Endothelial cell of umbilical vein (primary cell): ENCODE measurements at regions not wholly inside any gene's neighbourhood (a gene's known extent, or its start where the extent isn't known, plus 50 kb on each side); places are given as distances from the start of the nearest gene placed in this dataset.

Experiments
- BruUV-seq: library from RNA; stranded (reverse); fragments of 400-500 nt; replicated peaks from 2 replicates; lab custom pipeline; 2021; lab: Mats Ljungman, UMichigan
- CTCF ChIA-PET: fragments of 300-600, 350-600 bp; sonication (Branson Sonifier 250); formaldehyde crosslinking; loops from one replicate; lab custom pipeline; 2021; ENCODE audit warnings: antibody characterized with exemption, inconsistent platforms; lab: Charles Lee
- POLR2A ChIA-PET: fragments of 300-600, 350-600 bp; sonication (Branson Sonifier 250); formaldehyde crosslinking; loops from one replicate; lab custom pipeline; 2021; ENCODE audit warnings: antibody characterized with exemption, inconsistent platforms; lab: Charles Lee
- DNase-seq: peaks from one replicate; pipeline ENCODE4 v3.0.0-alpha.2; 2011; ENCODE audit warnings: low read depth, low spot score
- FAIRE-seq: peaks from 2 replicates; lab custom pipeline; 2011; peaks lifted over from hg19 to GRCh38; lab: Jason Lieb, UNC
- H2AFZ ChIP-seq: 2 replicates; pipeline ENCODE4 v1.6.0; 2012; ENCODE audit warnings: low read depth, low read length, control low read depth, inconsistent platforms
- H3K27ac ChIP-seq: 2 replicates; pipeline ENCODE4 v1.5.1; 2011; ENCODE audit warnings: low read depth, mild to moderate bottlenecking, control low read depth, low read length, moderate library complexity; ENCODE audit not compliant: insufficient read depth
- H3K27me3 ChIP-seq, 2 experiments: 2 replicates each; pipeline versions ENCODE4 v1.6.0 to v1.6.1; 2011; ENCODE audit warnings: low read length in 2 of 2, mixed read lengths in 1 of 2; ENCODE audit not compliant: control insufficient read depth in 2 of 2, insufficient read depth in 2 of 2
- H3K36me3 ChIP-seq, 2 experiments: 2 replicates in 1 of 2; 3 replicates in 1 of 2; pipeline ENCODE4 v1.5.1; 2011; ENCODE audit warnings: low read length in 2 of 2, mild to moderate bottlenecking in 1 of 2, moderate library complexity in 1 of 2; ENCODE audit not compliant: control insufficient read depth in 2 of 2, insufficient read depth in 2 of 2; ENCODE audit errors: extremely low read depth in 1 of 2
- H3K4me1 ChIP-seq: 3 replicates; pipeline ENCODE4 v1.5.1; 2011; ENCODE audit warnings: mild to moderate bottlenecking, low read length; ENCODE audit not compliant: control insufficient read depth, insufficient read depth; ENCODE audit errors: extremely low read depth
- H3K4me2 ChIP-seq: 2 replicates; pipeline ENCODE4 v1.6.1; 2011; ENCODE audit warnings: low read length, control low read depth, mixed read lengths; ENCODE audit not compliant: insufficient read depth
- H3K4me3 ChIP-seq, 3 experiments: fragments of 200-600 bp in 1 of 3; sonication (generic), shearing (Covaris generic) in 1 of 3; replicated peaks in 1 of 3; 2 replicates each; pipeline ENCODE4 v1.5.1; 2011 to 2016; ENCODE audit warnings: control low read depth in 3 of 3, low read length in 3 of 3, mild to moderate bottlenecking in 2 of 3, inconsistent platforms in 1 of 3, low read depth in 1 of 3, moderate library complexity in 1 of 3; ENCODE audit not compliant: insufficient read depth in 1 of 3
- H3K79me2 ChIP-seq: 2 replicates; pipeline ENCODE4 v1.6.0; 2012; ENCODE audit warnings: low read length, inconsistent platforms; ENCODE audit not compliant: control insufficient read depth, insufficient read depth
- H3K9ac ChIP-seq: replicated peaks from 2 replicates; pipeline ENCODE3; 2011; ENCODE audit warnings: low read length, control low read depth; ENCODE audit not compliant: insufficient read depth; ENCODE audit errors: extremely low read depth
- H3K9me1 ChIP-seq: replicated peaks from 3 replicates; pipeline ENCODE4 v1.6.0; 2011; ENCODE audit warnings: mild to moderate bottlenecking, low read length; ENCODE audit not compliant: control insufficient read depth, insufficient read depth; ENCODE audit errors: extremely low read depth
- H3K9me3 ChIP-seq: replicated peaks from 2 replicates; pipeline ENCODE4 v1.5.1; 2012; ENCODE audit warnings: low read length, inconsistent platforms; ENCODE audit not compliant: control insufficient read depth, insufficient read depth
- H4K20me1 ChIP-seq: replicated peaks from 2 replicates; pipeline ENCODE3; 2011; ENCODE audit warnings: mild to moderate bottlenecking, low read length; ENCODE audit not compliant: control insufficient read depth, insufficient read depth; ENCODE audit errors: extremely low read depth
- EZH2 ChIP-seq: IDR thresholded peaks from 2 replicates; pipeline ENCODE4 v1.6.1; 2012; ENCODE audit warnings: borderline replicate concordance, low read depth, mild to moderate bottlenecking, moderate library complexity, low read length, inconsistent platforms; ENCODE audit not compliant: severe bottlenecking
- FOS ChIP-seq: IDR thresholded peaks from 2 replicates; pipeline ENCODE4 v1.6.1; 2011; ENCODE audit warnings: mild to moderate bottlenecking, low read length, moderate library complexity, borderline replicate concordance; ENCODE audit not compliant: insufficient read depth
- GATA2 ChIP-seq: IDR thresholded peaks from 2 replicates; pipeline ENCODE4 v1.7.0; 2011; ENCODE audit warnings: low read depth, mild to moderate bottlenecking, moderate library complexity, mixed read lengths, low read length; ENCODE audit not compliant: insufficient read length, insufficient read depth
- JUN ChIP-seq: IDR thresholded peaks from 2 replicates; pipeline ENCODE4 v1.6.1; 2011; ENCODE audit warnings: borderline replicate concordance, low read depth; ENCODE audit not compliant: insufficient read length, insufficient read depth
- MYC ChIP-seq: IDR thresholded peaks from one replicate; pipeline ENCODE4 v1.6.1; 2011; ENCODE audit warnings: mild to moderate bottlenecking, low read depth, low read length
- POLR2A ChIP-seq: IDR thresholded peaks from 2 replicates; pipeline ENCODE4 v1.6.1; 2012; ENCODE audit warnings: low read depth, mild to moderate bottlenecking, control low read depth, low read length
- POLR2AphosphoS5 ChIP-seq: IDR thresholded peaks from 2 replicates; pipeline ENCODE4 v1.6.1; 2012; ENCODE audit warnings: low read depth, mild to moderate bottlenecking, control low read depth, low read length, moderate library complexity; ENCODE audit not compliant: insufficient read depth
- dilution Hi-C: fragments of 300-500 bp; cut with MboI; formaldehyde crosslinking; loops from one replicate; pipeline ENCODE4 v1.15.0; 2019; ENCODE audit warnings: low sequenced_read_pairs; ENCODE audit not compliant: extremely low pct_ligation_motif_present
- intact Hi-C: fragments of 100-400 bp; cut with micrococcal nuclease; formaldehyde crosslinking; loops from one replicate; pipeline ENCODE4 v1.10.0; 2022
- TF ChIP-seq, protein P1 (sequence below), 2 donors: IDR thresholded peaks; 1 replicate in 1 of 2; 2 replicates in 1 of 2; pipeline ENCODE4 v1.5.1; 2011; ENCODE audit warnings: low read length in 2 of 2, mild to moderate bottlenecking in 2 of 2, moderate library complexity in 2 of 2, control low read depth in 1 of 2, inconsistent platforms in 1 of 2, low read depth in 1 of 2; ENCODE audit not compliant: insufficient read depth in 1 of 2; ENCODE audit errors: extremely low read depth in 1 of 2
- TF ChIP-seq, protein P2 (sequence below): IDR thresholded peaks from 2 replicates; pipeline ENCODE4 v1.6.1; 2011; ENCODE audit not compliant: insufficient read depth, insufficient read length

DNA sequence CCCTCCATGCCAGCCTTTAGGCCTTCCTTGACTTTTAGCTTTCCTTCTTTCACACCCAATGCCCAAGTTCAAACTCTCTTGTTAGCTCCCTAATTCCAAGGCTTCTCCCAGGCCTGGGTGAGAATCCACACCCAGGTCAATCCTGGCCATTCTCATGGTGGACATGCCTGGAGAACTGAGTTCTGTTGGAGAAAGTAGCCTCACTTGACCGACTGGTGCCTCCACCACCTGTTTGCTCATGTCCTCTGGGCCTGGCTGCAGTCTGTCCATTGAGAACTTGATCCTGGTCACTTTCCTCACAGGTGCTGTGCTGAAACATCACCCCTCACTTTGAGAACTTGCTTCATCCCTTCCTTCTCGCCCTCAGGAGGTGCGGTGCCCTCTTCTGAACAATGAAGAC, 189.1 kb upstream of the TWIST2 start:
- no peak overlapping the region for H2AFZ ChIP-seq
- H3K9me1 ChIP-seq: no peaks in the 10 kb centered on the region
- H4K20me1 ChIP-seq: no peaks in the 10 kb centered on the region
- H3K4me3 ChIP-seq: no peak overlapping the region
- H3K36me3 ChIP-seq: no peaks in the 10 kb centered on the region
- POLR2A ChIA-PET: no interaction called here
- no TSS peak for BruUV-seq
- H3K27ac ChIP-seq: no peak overlapping the region
- no peak overlapping the region for H3K4me2 ChIP-seq
- CTCF ChIA-PET: no interaction called here
- intact Hi-C loops: no loop called here
- no peak for FAIRE-seq
- no peaks in the 10 kb centered on the region for H3K4me1 ChIP-seq
- no peak for TF ChIP-seq JUN
- no peak for TF ChIP-seq EZH2
- TF ChIP-seq, protein P1, sequence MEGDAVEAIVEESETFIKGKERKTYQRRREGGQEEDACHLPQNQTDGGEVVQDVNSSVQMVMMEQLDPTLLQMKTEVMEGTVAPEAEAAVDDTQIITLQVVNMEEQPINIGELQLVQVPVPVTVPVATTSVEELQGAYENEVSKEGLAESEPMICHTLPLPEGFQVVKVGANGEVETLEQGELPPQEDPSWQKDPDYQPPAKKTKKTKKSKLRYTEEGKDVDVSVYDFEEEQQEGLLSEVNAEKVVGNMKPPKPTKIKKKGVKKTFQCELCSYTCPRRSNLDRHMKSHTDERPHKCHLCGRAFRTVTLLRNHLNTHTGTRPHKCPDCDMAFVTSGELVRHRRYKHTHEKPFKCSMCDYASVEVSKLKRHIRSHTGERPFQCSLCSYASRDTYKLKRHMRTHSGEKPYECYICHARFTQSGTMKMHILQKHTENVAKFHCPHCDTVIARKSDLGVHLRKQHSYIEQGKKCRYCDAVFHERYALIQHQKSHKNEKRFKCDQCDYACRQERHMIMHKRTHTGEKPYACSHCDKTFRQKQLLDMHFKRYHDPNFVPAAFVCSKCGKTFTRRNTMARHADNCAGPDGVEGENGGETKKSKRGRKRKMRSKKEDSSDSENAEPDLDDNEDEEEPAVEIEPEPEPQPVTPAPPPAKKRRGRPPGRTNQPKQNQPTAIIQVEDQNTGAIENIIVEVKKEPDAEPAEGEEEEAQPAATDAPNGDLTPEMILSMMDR (IDR thresholded peaks at IDR 0.05; ENCODE audit: extremely low read depth in 1 of 2, insufficient read depth in 1 of 2, low read depth in 1 of 2, low read length in 2 of 2): no peak
- no peak for TF ChIP-seq GATA2
- no peaks in the 10 kb centered on the region for H3K9me3 ChIP-seq
- H3K9ac ChIP-seq: no peak overlapping the region
- no peaks in the 10 kb centered on the region for H3K27me3 ChIP-seq
- no peaks in the 10 kb centered on the region for H3K79me2 ChIP-seq
- dilution Hi-C loops: no loop called here
- no peak for DNase-seq

DNA sequence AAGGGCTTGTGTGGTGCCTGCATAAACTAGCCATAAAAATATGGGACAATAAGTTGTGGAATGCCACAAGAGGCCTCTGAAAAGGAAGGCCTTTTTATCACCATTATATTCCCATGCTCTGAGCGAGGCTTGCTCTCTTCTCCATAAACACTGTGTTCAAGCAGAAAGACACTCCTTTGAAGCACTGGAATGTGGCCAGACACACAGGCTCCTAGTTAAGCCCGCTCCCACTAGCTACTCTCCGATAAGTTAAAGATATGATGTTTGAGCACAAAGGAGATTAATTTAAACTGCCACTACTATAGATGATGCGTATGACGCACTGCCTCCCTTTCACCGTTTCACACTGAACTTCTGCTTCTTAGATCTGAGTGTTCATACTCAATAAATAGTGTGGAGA, 188.7 kb upstream of the TWIST2 start:
- Histone ChIP-seq H3K36me3 (no peaks in the 10 kb centered on the region), H3K27me3 (no peaks in the 10 kb centered on the region), H3K4me3 (no peak overlapping the region), H3K27ac (no peak overlapping the region), H4K20me1 (no peaks in the 10 kb centered on the region), H3K4me2 (no peak overlapping the region), H3K9me1 (no peaks in the 10 kb centered on the region), H2AFZ (no peak overlapping the region), H3K9me3 (no peaks in the 10 kb centered on the region), H3K4me1 (no peaks in the 10 kb centered on the region), H3K79me2 (no peaks in the 10 kb centered on the region), H3K9ac (no peak overlapping the region)
- dilution Hi-C loops (no loop called here), intact Hi-C loops (no loop called here)
- BruUV-seq: no TSS peak
- TF ChIP-seq, protein P2, sequence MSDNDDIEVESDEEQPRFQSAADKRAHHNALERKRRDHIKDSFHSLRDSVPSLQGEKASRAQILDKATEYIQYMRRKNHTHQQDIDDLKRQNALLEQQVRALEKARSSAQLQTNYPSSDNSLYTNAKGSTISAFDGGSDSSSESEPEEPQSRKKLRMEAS: no peak
- TF ChIP-seq GATA2: no peak
- no peak for TF ChIP-seq POLR2A
- TF ChIP-seq, protein P1 (IDR thresholded peaks at IDR 0.05; ENCODE audit: extremely low read depth in 1 of 2, insufficient read depth in 1 of 2, low read depth in 1 of 2, low read length in 2 of 2): no peak
- no peak for TF ChIP-seq POLR2AphosphoS5
- TF ChIP-seq JUN: no peak
- TF ChIP-seq FOS: no peak
- no peak for TF ChIP-seq EZH2
- TF ChIP-seq MYC: no peak
- CTCF ChIA-PET: no interaction called here
- FAIRE-seq: no peak
- no peak for DNase-seq
- POLR2A ChIA-PET: no interaction called here
